GM18519 (cell line): ENCODE measurements at regions not wholly inside any gene's neighbourhood (a gene's known extent, or its start where the extent isn't known, plus 50 kb on each side); places are given as distances from the start of the nearest gene placed in this dataset.

Experiments used
- ATAC-seq: cut with Tn5 transposase; IDR thresholded peaks from one replicate; pipeline ENCODE4 v1.9.1; 2021; ENCODE audit warnings: mild to moderate bottlenecking, moderate library complexity; ENCODE audit not compliant: unreplicated experiment, low FRiP score

- no peak for ATAC-seq
Observed at GRCh38 chr4:177033135-177033534, 240.4 kb upstream of the VEGFC start.

DNA sequence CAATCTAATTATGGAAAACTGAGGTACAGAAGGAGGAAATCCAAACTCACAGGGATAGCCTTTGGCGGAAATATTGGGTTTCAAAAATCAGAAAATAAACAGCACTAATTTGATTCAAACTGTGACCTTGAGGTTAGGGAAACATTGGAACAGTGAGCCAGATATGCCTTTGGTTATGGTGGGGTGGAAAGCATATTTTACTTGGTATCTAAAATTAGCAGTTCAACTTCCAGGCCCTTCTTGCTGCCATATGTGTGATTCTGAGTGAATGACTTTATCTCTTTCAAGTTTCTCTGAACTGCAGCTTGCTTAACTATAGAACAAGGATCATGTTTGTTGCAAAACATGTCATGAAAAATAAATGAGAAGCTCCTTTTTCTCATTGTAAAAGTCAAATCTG, 240.9 kb upstream of the VEGFC start:
- ATAC-seq = no peak

DNA sequence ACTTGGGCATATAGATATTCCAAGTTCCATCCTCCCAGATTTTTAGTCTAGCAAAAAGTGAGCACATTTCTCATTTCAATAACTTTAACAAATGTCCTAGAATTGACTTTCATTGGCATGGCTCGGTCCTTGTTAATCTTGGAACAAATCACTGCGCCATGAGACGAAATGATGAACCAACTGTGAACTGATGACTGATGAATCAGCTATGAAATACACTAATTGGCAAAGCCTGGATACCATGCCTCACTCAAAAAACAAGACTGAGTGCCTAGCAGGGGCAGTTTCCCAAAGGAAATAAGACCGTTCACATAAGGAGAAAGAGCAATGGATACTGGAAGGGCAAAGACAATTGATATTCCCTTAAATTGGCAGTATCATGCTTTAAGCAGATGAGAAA, 248.6 kb upstream of the VEGFC start:
- no peak for ATAC-seq

DNA sequence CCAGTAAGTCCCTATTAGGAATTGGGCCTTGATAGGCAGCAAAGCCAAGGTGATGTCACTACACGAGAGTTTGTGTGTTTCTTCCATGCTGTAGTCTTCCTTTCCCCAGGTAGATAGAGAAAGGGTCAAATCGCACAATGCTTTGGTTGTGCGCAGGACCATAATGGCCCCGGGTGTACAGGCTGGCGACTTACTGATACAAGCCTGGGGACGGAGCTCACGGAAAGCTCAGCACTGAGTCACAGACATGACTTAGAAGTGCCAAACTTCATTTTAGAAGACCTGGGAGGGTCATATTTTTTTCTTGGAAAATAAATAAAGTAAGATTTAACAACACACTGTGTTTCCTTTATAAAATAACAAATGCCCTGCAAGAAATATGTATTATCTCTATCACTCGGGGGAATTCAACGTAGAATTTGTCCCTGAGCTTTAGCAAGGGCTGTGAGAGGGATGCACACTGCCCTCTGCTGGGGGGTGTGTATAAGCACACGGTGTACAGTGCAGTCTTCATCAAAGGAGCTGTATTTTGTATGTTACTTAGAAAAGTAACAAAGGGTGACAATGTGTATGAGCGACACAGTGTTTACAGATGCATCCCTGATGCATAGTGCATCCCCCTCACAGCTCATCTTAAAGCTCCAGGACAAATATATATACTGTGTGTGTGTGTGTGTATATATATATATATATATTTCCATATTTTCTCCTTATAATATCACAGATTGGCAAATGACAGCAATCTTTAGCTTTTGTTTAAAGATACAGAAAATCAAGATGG, 254.5 kb upstream of the VEGFC start:
- peak; percentile 81 for ATAC-seq

GRCh38 chr4:177047851-177048174, 255.1 kb upstream of the VEGFC start:
- no peak for ATAC-seq

GRCh38 chr4:177051473-177052060, 258.1 kb upstream of the NEIL3 start:
- peak; percentile 90 for ATAC-seq

DNA sequence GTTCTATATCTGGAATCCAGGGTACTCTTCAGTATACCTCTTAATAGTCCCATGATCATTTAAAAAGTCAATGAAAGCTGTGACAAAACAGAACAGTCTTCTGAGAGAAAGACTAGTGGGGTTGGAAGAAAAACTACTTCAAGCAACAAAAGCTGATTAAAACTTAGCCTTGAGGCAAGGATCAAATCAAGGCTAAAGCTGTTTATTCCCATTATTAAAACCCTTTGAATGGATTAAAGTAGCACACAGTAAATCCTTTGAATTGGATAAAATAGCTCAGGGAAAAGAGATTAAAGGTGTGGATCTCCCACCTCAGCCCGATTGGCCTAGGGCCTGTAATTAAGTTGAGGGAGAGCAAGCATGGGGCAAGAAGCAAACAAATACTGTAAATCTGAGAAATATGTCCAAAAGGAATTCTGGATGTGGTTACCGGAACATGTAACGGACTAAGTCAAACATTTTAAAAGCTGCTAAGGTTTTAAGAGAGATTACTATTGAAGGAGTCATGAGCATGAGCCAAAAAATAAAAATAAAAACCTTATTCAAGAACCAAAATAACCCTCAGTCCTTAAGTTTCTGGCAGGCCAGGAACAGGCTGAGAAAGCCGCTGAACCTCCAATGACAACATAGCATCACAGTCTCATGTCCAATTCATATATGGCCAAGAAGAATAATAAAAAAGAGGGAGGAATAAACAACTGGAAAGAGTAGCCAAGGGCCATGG, 257.3 kb upstream of the NEIL3 start:
- ATAC-seq = no peak

DNA sequence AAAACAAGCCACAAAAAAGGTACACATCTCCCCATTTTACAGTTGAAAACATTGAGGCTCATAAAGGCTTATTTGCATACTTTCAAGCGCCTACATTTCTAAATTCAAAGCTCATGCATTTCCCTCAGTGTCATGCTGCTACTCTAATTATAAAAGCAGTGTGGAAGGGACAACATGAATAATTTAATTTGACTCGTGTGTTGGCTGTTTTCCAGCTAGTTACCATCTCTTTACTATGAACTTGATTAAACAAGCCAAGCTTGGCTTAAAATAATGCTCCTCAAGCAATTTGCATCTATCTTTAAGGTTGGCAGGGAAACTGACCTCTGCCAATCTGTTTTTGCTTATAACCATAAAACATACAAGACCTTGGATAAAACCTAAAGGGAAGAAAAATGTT, 252.5 kb upstream of the NEIL3 start:
- ATAC-seq = no peak

DNA sequence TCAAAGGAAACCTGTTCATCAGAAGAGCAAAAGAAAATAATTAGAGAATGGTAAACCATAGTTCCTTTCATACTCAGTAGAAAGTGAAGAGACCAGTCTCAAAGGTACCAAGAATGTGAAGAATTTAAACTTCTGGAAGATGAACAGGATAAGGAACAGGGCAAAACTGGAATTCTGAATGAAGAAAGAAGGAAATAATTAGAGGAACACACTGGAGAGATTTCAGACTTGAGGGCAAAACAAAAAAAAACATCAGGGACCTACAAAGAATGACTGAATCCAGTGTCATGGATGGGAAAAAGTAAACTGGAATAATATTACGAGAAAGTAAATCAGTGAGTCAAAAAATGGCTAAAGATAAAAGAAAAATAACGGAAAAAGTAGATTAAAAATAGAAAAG, 245.6 kb upstream of the NEIL3 start:
- no peak for ATAC-seq

DNA sequence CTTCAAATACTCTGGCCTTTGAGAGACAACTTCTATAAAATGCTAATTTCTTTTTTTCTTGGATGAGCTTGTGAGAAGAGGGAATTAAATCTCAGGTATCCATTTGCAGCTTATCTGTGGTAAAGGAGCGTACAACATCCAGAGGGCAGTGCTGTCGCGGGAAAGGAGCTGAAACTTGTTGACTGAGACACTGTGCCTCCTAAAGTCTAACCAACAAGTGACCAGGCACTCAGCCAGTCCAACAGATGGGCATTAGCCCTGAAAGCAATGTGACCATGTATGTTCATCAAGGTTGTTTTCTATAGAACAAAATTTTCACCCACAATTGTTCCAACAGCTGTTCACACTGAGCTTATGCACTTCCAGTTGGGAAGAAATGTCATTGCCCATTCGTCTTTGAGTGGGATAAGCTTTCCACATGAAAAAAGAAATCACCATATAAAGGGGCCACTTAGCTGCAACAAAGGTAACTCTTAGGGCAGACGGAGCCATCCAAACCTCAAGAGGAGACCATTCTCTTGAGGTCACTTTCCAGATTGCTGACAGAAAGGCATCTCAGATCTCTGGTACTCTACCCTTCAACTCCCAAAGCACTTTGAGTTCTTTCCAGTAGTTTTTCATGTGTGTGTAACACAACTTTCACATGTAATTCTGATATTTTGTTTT, 244.8 kb upstream of the NEIL3 start:
- ATAC-seq = no peak

DNA sequence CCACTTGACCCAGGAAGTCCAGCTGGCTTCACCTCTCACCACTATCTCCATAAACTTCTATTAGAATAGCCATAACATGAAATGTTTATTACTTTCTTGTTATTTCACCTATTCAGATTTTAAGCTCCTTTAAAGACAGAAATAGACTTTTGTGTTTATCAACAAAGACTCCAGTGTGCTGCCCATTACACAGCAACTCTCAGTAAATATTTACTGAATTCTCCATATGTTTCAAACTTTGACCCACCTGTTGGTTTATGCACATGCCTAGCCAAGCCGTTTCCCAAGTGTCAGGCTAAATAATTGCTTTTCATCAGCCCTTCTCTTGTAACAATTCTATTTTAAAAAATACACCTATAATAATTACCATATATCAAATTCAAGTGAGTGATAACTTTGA, 242.9 kb upstream of the NEIL3 start:
- ATAC-seq = no peak

GRCh38 chr4:177070533-177071058, 239.1 kb upstream of the NEIL3 start:
- no peak for ATAC-seq

GRCh38 chr4:177077095-177077971, 232.3 kb upstream of the NEIL3 start:
- no peak for ATAC-seq

DNA sequence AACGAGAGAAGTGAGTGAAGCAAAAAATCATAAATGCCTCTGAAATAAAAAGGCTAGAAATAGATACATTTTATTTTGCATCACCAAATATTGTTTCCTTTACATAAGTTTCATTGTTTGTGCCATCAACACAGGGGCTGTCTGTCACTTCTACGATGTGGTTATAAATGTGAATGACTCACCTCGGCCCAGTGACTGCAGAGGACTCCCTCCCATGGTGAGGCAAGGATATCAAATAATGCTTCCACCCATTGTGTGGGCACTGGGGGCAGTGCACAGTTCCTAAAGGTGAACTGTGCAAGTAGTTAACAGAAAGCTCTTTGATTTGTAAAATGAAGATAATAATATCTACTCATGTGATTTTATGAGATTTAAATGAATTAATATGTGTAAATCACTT, 230.3 kb upstream of the NEIL3 start:
- ATAC-seq = no peak

GRCh38 chr4:177080388-177080787, 229.3 kb upstream of the NEIL3 start:
- no peak for ATAC-seq

DNA sequence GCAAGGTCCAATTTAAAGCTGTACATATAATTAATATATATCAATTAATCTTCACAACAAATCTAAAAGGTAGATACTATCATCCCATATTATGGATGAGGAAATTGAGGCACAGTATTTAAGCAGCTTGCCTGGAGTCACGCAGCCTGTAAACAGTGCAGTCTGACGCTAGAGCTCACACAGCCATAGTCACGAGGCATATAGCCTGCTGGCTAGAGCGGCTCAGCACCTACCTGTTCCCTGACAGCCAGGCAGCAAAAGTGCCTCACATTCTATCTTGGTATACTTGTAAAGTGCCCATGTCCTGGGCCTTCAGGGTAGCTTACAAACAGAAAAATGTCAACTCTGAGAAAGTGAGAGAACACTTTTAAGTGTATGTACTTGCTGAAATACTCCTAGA, 222.6 kb upstream of the NEIL3 start:
- no peak for ATAC-seq

- no peak for ATAC-seq
Observed at GRCh38 chr4:177087499-177087898, 222.2 kb upstream of the NEIL3 start.

- no peak for ATAC-seq
Observed at GRCh38 chr4:177091515-177091914, 218.2 kb upstream of the NEIL3 start.

DNA sequence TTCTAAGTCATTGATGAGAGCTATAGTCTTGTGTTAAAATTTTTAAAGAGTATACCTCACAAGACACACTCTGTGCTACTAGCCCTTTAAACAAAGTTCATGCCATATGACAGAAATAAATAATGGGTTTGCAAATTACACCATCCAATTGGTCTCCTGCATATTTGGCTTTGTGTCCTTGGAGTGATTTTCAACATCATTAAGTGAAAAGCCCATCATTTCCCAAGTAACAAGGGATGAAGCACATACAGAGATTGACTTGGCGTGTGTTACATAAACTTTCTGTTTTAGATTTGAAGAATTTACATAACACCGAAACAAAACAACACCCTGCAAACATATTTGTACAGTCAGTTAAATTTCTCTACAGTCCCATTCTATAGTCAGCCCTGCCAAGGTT, 216.9 kb upstream of the NEIL3 start:
- ATAC-seq = no peak

DNA sequence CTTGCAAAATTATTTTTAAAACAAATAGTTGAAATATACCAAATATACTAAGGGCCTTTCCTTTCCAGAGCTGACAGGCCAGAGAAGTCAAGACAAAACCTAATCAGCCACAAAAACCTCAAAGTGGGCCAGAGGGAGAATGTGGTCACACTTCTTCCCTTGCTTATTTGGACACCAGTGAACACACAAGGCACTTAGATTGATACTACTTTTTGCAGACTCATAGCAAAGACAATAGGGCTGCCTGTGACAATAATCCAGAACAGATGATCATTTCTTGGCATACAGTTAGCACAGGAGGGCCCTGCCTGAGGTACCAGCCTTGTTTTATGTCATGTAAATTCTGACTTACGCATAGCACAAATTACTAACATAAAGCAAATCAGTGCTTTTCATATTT, 215.7 kb upstream of the NEIL3 start:
- no peak for ATAC-seq
